Panc1 (cell line): ENCODE measurements at regions not wholly inside any gene's neighbourhood (a gene's known extent, or its start where the extent isn't known, plus 50 kb on each side); places are given as distances from the start of the nearest gene placed in this dataset.
A peak's percentile ranks its signal among the peaks of the same experiment; 100 is the strongest.

Experiments
- ATAC-seq: fragments of 200-7000 bp; cut with Tn5 transposase; 2 replicates; pipeline ENCODE4 v1.9.1; 2020; ENCODE audit warnings: mild to moderate bottlenecking, moderate library complexity
- BruUV-seq: library from RNA; stranded (reverse); fragments of 400-500 nt; replicated peaks from 2 replicates; lab custom pipeline; 2021; lab: Mats Ljungman, UMichigan
- CTCF ChIA-PET: fragments of 300-600 bp; sonication (Branson Sonifier 250); formaldehyde crosslinking; loops from one replicate; lab custom pipeline; 2022; ENCODE audit warnings: antibody characterized with exemption; lab: Charles Lee
- POLR2A ChIA-PET: fragments of 300-600 bp; sonication (Branson Sonifier 250); formaldehyde crosslinking; loops from one replicate; lab custom pipeline; 2022; ENCODE audit warnings: antibody characterized with exemption; lab: Charles Lee
- DNase-seq: peaks from one replicate; pipeline ENCODE4 v3.0.0-alpha.2; 2010; ENCODE audit warnings: low read depth, low spot score
- H3K27ac ChIP-seq: 2 replicates; pipeline ENCODE4 v1.5.1; 2011; ENCODE audit warnings: mild to moderate bottlenecking, low read length, inconsistent platforms
- H3K27me3 ChIP-seq: fragments of 200-500 bp; sonication (Bioruptor generic); 2 replicates; pipeline ENCODE4 v1.6.0; 2014; ENCODE audit warnings: low read length, inconsistent platforms; ENCODE audit not compliant: control insufficient read depth, insufficient read depth
- H3K36me3 ChIP-seq: fragments of 200-500 bp; sonication (Bioruptor generic); 2 replicates; pipeline ENCODE4 v1.5.1; 2014; ENCODE audit warnings: inconsistent platforms, mild to moderate bottlenecking, low read length, moderate library complexity; ENCODE audit not compliant: control insufficient read depth, insufficient read depth
- H3K4me1 ChIP-seq: 2 replicates; pipeline ENCODE4 v1.5.1; 2011; ENCODE audit warnings: inconsistent platforms, mild to moderate bottlenecking, low read length, moderate library complexity; ENCODE audit not compliant: control insufficient read depth, insufficient read depth
- H3K4me3 ChIP-seq, 2 experiments: 2 replicates each; pipeline ENCODE4 v1.5.1; 2011 to 2012; ENCODE audit warnings: low read depth in 2 of 2, low read length in 2 of 2, mild to moderate bottlenecking in 2 of 2, inconsistent platforms in 1 of 2, moderate library complexity in 1 of 2
- H3K9me3 ChIP-seq: fragments of 200-500 bp; sonication (Bioruptor generic); 2 replicates; pipeline ENCODE4 v1.5.1; 2014; ENCODE audit warnings: low read depth, mild to moderate bottlenecking, inconsistent platforms, low read length, moderate library complexity; ENCODE audit not compliant: control insufficient read depth, insufficient read depth
- CTCF ChIP-seq: fragments of 450-650 bp; IDR thresholded peaks from 2 replicates; pipeline ENCODE4 v1.5.1; 2017; ENCODE audit warnings: mild to moderate bottlenecking
- POLR2AphosphoS5 ChIP-seq: IDR thresholded peaks from 2 replicates; pipeline ENCODE4 v1.6.1; 2012; ENCODE audit warnings: mild to moderate bottlenecking, low read depth, low read length, moderate library complexity
- SIN3A ChIP-seq: IDR thresholded peaks from 2 replicates; pipeline ENCODE4 v1.6.1; 2012; ENCODE audit warnings: low read depth, mild to moderate bottlenecking, low read length, moderate library complexity, borderline replicate concordance; ENCODE audit not compliant: insufficient read depth
- TCF7L2 ChIP-seq: IDR thresholded peaks from 2 replicates; pipeline ENCODE4 v1.6.1; 2011; ENCODE audit warnings: mild to moderate bottlenecking, low read depth, low read length, inconsistent platforms
- in situ Hi-C: cut with HindIII; loops from 2 replicates; pipeline ENCODE4 v1.10.0; 2016; ENCODE audit warnings: low sequenced_read_pairs, low pct_unique_long_range_greater_than_20kb
- intact Hi-C: fragments of 100-400 bp; cut with micrococcal nuclease; formaldehyde crosslinking; loops from one replicate; pipeline ENCODE4 v1.10.0; 2022; ENCODE audit not compliant: unreplicated experiment
- TF ChIP-seq, protein P1 (sequence below), 2 experiments: IDR thresholded peaks; 2 replicates each; pipeline ENCODE4 v1.6.1; 2011 to 2012; ENCODE audit warnings: low read depth in 2 of 2, control low read depth in 1 of 2, low read length in 1 of 2, mild to moderate bottlenecking in 1 of 2, moderate library complexity in 1 of 2; ENCODE audit not compliant: insufficient read depth in 1 of 2

- peaks cover 6% of the 10 kb centered on the region; the same call in 1 of the 2 replicates for H3K4me1 ChIP-seq
- intact Hi-C loops: no loop called here
- TF ChIP-seq SIN3A (no peak), CTCF (no peak), POLR2AphosphoS5 (no peak), TCF7L2 (no peak)
- TF ChIP-seq, protein P1, sequence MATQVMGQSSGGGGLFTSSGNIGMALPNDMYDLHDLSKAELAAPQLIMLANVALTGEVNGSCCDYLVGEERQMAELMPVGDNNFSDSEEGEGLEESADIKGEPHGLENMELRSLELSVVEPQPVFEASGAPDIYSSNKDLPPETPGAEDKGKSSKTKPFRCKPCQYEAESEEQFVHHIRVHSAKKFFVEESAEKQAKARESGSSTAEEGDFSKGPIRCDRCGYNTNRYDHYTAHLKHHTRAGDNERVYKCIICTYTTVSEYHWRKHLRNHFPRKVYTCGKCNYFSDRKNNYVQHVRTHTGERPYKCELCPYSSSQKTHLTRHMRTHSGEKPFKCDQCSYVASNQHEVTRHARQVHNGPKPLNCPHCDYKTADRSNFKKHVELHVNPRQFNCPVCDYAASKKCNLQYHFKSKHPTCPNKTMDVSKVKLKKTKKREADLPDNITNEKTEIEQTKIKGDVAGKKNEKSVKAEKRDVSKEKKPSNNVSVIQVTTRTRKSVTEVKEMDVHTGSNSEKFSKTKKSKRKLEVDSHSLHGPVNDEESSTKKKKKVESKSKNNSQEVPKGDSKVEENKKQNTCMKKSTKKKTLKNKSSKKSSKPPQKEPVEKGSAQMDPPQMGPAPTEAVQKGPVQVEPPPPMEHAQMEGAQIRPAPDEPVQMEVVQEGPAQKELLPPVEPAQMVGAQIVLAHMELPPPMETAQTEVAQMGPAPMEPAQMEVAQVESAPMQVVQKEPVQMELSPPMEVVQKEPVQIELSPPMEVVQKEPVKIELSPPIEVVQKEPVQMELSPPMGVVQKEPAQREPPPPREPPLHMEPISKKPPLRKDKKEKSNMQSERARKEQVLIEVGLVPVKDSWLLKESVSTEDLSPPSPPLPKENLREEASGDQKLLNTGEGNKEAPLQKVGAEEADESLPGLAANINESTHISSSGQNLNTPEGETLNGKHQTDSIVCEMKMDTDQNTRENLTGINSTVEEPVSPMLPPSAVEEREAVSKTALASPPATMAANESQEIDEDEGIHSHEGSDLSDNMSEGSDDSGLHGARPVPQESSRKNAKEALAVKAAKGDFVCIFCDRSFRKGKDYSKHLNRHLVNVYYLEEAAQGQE (IDR thresholded peaks at IDR 0.05; ENCODE audit: insufficient read depth in 1 of 2, low read depth in 2 of 2, low read length in 1 of 2): no peak
- peaks cover 3% of the 10 kb centered on the region; the same call in 1 of the 2 replicates for H3K9me3 ChIP-seq
- ChIA-PET CTCF (no interaction called here), POLR2A (no interaction called here)
- no peaks in the 10 kb centered on the region for H3K36me3 ChIP-seq
- no peaks in the 10 kb centered on the region for H3K27me3 ChIP-seq
- BruUV-seq: no TSS peak
- in situ Hi-C loops: no loop called here
- ATAC-seq: no peak
- H3K4me3 ChIP-seq: no peak overlapping the region
- DNase-seq: no peak
- no peak overlapping the region for H3K27ac ChIP-seq
Observed at GRCh38 chr2:241932899-241933178, 63.3 kb downstream of the RTP5 start.

DNA sequence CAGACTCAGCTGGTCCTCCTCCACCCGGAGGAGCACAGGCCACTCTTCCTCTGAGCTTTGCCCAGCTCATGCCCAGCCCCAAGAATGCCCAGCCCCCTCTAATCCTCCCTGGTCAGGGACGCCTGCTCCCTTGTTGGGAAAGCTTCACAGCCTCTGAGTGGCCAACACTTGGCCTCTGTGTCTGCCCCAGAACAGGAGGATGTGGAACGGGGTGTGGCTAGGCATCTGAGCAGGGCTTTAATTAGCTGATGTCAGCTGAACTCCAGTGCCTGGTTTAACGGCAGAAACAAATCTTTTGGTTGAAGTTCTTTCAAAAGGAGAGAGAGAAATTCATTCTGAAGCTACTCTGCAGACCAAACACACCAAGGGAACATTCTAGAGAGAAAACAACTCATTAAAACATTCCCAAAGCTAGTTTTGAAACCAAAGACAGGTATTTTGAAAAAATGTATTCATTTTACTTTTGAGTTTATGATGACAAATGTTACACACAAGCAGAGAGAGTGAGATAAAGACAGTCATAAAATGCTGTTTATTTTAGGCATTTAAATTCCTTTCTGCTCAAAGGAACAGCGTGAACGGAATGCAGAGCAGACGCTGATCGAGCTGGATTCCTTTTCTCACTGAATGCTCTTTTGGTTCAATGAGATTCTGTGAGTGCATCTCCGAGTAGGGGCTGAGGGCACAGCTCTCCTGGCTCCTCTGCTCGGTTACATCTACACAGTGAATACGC is 63.8 kb downstream of the RTP5 start:
- Histone ChIP-seq H3K4me3 (no peak overlapping the region), H3K27me3 (no peaks in the 10 kb centered on the region), H3K36me3 (no peaks in the 10 kb centered on the region), H3K4me1 (peaks cover 6% of the 10 kb centered on the region; the same call in 1 of the 2 replicates), H3K27ac (no peak overlapping the region), H3K9me3 (peaks cover 3% of the 10 kb centered on the region; the same call in 1 of the 2 replicates)
- no TSS peak for BruUV-seq
- in situ Hi-C loops (no loop called here), intact Hi-C loops (no loop called here)
- ChIA-PET CTCF (no interaction called here), POLR2A (no interaction called here)
- DNase-seq: no peak
- ATAC-seq: 0 out of 2 replicates have a peak, but pooled peaks have one; percentile 42
- no peak for TF ChIP-seq POLR2AphosphoS5
- no peak for TF ChIP-seq CTCF
- TF ChIP-seq TCF7L2: no peak
- no peak for TF ChIP-seq SIN3A
- TF ChIP-seq, protein P1 (IDR thresholded peaks at IDR 0.05; ENCODE audit: insufficient read depth in 1 of 2, low read depth in 2 of 2, low read length in 1 of 2): no peak
